Mesenchymal stem cell (in vitro differentiated cells and primary cell): ENCODE measurements at regions not wholly inside any gene's neighbourhood (a gene's known extent, or its start where the extent isn't known, plus 50 kb on each side); places are given as distances from the start of the nearest gene placed in this dataset.

Experiments
- DNase-seq: peaks from one replicate; pipeline ENCODE4 v3.0.0-alpha.2; 2013
- H2AFZ ChIP-seq: one replicate; pipeline ENCODE4 v1.6.1; 2013; ENCODE audit warnings: low read depth, mild to moderate bottlenecking, control low read depth, inconsistent platforms, low read length, moderate library complexity
- H2AK5ac ChIP-seq: 2 replicates; pipeline ENCODE4 v1.6.1; 2013; ENCODE audit warnings: low read length, moderate library complexity, mild to moderate bottlenecking, inconsistent platforms; ENCODE audit not compliant: severe bottlenecking
- H2BK120ac ChIP-seq: one replicate; pipeline ENCODE4 v1.6.1; 2013; ENCODE audit warnings: low read depth, mild to moderate bottlenecking, inconsistent platforms, low read length, moderate library complexity
- H2BK12ac ChIP-seq, 2 experiments: one replicate each; pipeline ENCODE4 v1.6.1; 2013; ENCODE audit warnings: inconsistent platforms in 2 of 2, low read length in 2 of 2, mild to moderate bottlenecking in 2 of 2, moderate library complexity in 2 of 2, control low read depth in 1 of 2
- H2BK15ac ChIP-seq: one replicate; pipeline ENCODE4 v1.6.1; 2013; ENCODE audit warnings: mild to moderate bottlenecking, low read depth, inconsistent platforms; ENCODE audit not compliant: poor library complexity, severe bottlenecking
- H2BK5ac ChIP-seq: 2 replicates; pipeline ENCODE4 v1.6.1; 2013; ENCODE audit warnings: low read depth, mild to moderate bottlenecking, low read length, control low read depth, inconsistent platforms; ENCODE audit not compliant: poor library complexity, severe bottlenecking
- H3K14ac ChIP-seq, 2 experiments: one replicate each; pipeline ENCODE4 v1.6.1; 2013; ENCODE audit warnings: inconsistent platforms in 2 of 2, low read length in 2 of 2, control low read depth in 1 of 2, mild to moderate bottlenecking in 1 of 2, moderate library complexity in 1 of 2
- H3K18ac ChIP-seq, 2 experiments: one replicate each; pipeline ENCODE4 v1.6.1; 2013; ENCODE audit warnings: inconsistent platforms in 2 of 2, low read length in 2 of 2, control low read depth in 1 of 2, low read depth in 1 of 2, mild to moderate bottlenecking in 1 of 2
- H3K23ac ChIP-seq, 2 experiments: one replicate each; pipeline ENCODE4 v1.6.1; 2013; ENCODE audit warnings: inconsistent platforms in 2 of 2, low read length in 2 of 2, mild to moderate bottlenecking in 2 of 2, moderate library complexity in 2 of 2, control low read depth in 1 of 2
- H3K27ac ChIP-seq: 2 replicates; pipeline ENCODE4 v1.5.1; 2013; ENCODE audit warnings: mild to moderate bottlenecking, moderate library complexity, low read length, control low read depth, inconsistent platforms; ENCODE audit not compliant: poor library complexity, severe bottlenecking
- H3K27me3 ChIP-seq, 2 experiments: 2 replicates each; pipeline versions ENCODE4 v1.6.1 to v1.7.0; 2013; ENCODE audit warnings: low read length in 2 of 2, mild to moderate bottlenecking in 2 of 2, moderate library complexity in 2 of 2, control low read depth in 1 of 2, inconsistent platforms in 1 of 2; ENCODE audit not compliant: control insufficient read depth in 1 of 2, insufficient read depth in 1 of 2
- H3K36me3 ChIP-seq, 2 experiments: 2 replicates each; pipeline versions ENCODE4 v1.6.1 to v1.7.0; 2013; ENCODE audit warnings: low read length in 2 of 2, control low read depth in 1 of 2, inconsistent platforms in 1 of 2, low read depth in 1 of 2, mild to moderate bottlenecking in 1 of 2; ENCODE audit not compliant: insufficient read depth in 2 of 2, control insufficient read depth in 1 of 2
- H3K4ac ChIP-seq, 2 experiments: one replicate each; pipeline ENCODE4 v1.6.1; 2013; ENCODE audit warnings: inconsistent platforms in 2 of 2, low read length in 2 of 2, mild to moderate bottlenecking in 2 of 2, moderate library complexity in 2 of 2, control low read depth in 1 of 2, low read depth in 1 of 2
- H3K4me1 ChIP-seq: 2 replicates; pipeline ENCODE4 v1.6.1; 2013; ENCODE audit warnings: low read depth, low read length, control low read depth; ENCODE audit not compliant: control insufficient read depth, insufficient read depth
- H3K4me2 ChIP-seq: 2 replicates; pipeline ENCODE4 v1.6.1; 2013; ENCODE audit warnings: low read length, mild to moderate bottlenecking, inconsistent platforms; ENCODE audit not compliant: poor library complexity, severe bottlenecking
- H3K4me3 ChIP-seq, 2 experiments: 2 replicates each; pipeline versions ENCODE4 v1.5.1 to v1.7.0; 2013; ENCODE audit warnings: low read length in 2 of 2, mild to moderate bottlenecking in 2 of 2, control low read depth in 1 of 2, low read depth in 1 of 2; ENCODE audit not compliant: insufficient read depth in 1 of 2
- H3K79me1 ChIP-seq: replicated peaks from 2 replicates; pipeline ENCODE4 v1.6.1; 2013; ENCODE audit warnings: mild to moderate bottlenecking, control low read depth, low read length, inconsistent platforms; ENCODE audit not compliant: poor library complexity, severe bottlenecking
- H3K9ac ChIP-seq: 2 replicates; pipeline ENCODE4 v1.7.0; 2013; ENCODE audit warnings: mild to moderate bottlenecking, low read length, moderate library complexity
- H3K9me3 ChIP-seq: 2 replicates; pipeline ENCODE4 v1.7.0; 2013; ENCODE audit warnings: mild to moderate bottlenecking, low read length; ENCODE audit not compliant: control insufficient read depth
- H4K8ac ChIP-seq: one replicate; pipeline ENCODE4 v1.6.1; 2013; ENCODE audit warnings: inconsistent platforms, mild to moderate bottlenecking, low read length, moderate library complexity
- H4K91ac ChIP-seq: one replicate; pipeline ENCODE4 v1.6.1; 2013; ENCODE audit warnings: mild to moderate bottlenecking, low read length, inconsistent platforms
- WGBS: methylation state at CpG from one replicate; pipeline ENCODE4 v1.1.7; 2013; ENCODE audit warnings: mixed read lengths; 5-methylcytosine and 5-hydroxymethylcytosine counted together

DNA sequence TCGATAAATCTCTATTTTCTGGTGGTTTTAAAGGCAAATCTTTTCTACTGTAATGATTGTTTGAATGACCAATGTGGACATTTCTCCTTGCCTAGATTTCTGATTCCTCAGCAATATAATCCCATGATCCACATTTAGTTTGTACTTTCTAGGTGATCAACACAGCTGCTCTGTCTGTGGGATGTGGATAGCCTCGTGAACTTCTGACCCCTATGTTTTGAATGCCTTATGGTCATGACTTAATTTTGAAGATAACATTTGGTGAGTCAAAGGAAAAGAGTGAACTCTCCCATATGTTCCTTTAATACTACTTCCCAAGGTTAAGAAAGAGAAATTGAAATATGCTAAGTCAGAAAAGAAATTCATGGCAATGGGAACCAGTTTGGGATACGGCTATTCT, 147.5 kb downstream of the CAVIN4 start:
- no peak overlapping the region for H3K14ac ChIP-seq
- no peak overlapping the region for H2BK5ac ChIP-seq
- no peak overlapping the region for H4K91ac ChIP-seq
- no peaks in the 10 kb centered on the region for H3K27me3 ChIP-seq
- H3K36me3 ChIP-seq = no peaks in the 10 kb centered on the region
- H2BK15ac ChIP-seq = no peak overlapping the region
- H4K8ac ChIP-seq = no peak overlapping the region
- H3K4me2 ChIP-seq = no peak overlapping the region
- H3K23ac ChIP-seq = no peak overlapping the region
- no peak overlapping the region for H2BK12ac ChIP-seq
- H3K18ac ChIP-seq = no peak overlapping the region
- H3K4me3 ChIP-seq = no peak overlapping the region
- no peak overlapping the region for H2BK120ac ChIP-seq
- 85% methylated on average over 1 of the region's 3 CpGs for WGBS
- H3K4me1 ChIP-seq = no peaks in the 10 kb centered on the region
- H3K9me3 ChIP-seq = no peaks in the 10 kb centered on the region
- no peak overlapping the region for H2AFZ ChIP-seq
- no peak for DNase-seq
- H3K27ac ChIP-seq = no peak overlapping the region
- no peak overlapping the region for H2AK5ac ChIP-seq
- no peak overlapping the region for H3K4ac ChIP-seq
- H3K9ac ChIP-seq = no peak overlapping the region
- no peaks in the 10 kb centered on the region for H3K79me1 ChIP-seq

GRCh38 chr9:100729336-100729895, 151.5 kb downstream of the CAVIN4 start:
- Histone ChIP-seq H3K4ac (no peak overlapping the region), H3K14ac (no peak overlapping the region), H4K8ac (no peak overlapping the region), H3K79me1 (no peaks in the 10 kb centered on the region), H3K18ac (no peak overlapping the region), H2BK120ac (no peak overlapping the region), H2BK5ac (no peak overlapping the region), H3K4me1 (no peaks in the 10 kb centered on the region), H3K4me3 (no peak overlapping the region), H3K27me3 (no peaks in the 10 kb centered on the region), H2BK15ac (no peak overlapping the region), H3K23ac (no peak overlapping the region), H3K27ac (no peak overlapping the region), H3K36me3 (no peaks in the 10 kb centered on the region), H3K9me3 (peaks cover 6% of the 10 kb centered on the region), H3K4me2 (no peak overlapping the region), H2AFZ (no peak overlapping the region), H2BK12ac (no peak overlapping the region), H4K91ac (no peak overlapping the region), H2AK5ac (no peak overlapping the region), H3K9ac (no peak overlapping the region)
- 100% methylated on average over 1 of the region's 2 CpGs for WGBS
- no peak for DNase-seq

DNA sequence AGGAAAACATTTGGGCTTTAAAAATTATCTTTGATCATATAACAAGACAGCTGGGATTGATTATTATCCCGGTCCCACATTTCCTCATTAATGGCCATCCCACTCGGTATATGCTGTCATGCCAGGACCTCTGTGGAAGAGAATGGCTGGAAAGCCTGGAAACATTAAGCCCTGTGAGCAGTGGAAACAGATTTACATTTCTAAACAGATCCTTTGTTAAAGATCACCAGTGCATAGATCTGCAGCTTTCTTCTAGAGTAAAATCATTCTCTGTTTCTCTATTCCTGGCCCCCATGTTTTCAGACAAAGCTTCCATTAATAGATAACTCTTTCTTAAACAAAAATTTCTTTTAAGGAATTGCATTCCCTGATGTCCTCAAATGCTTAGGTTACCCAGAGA, 152.2 kb downstream of the CAVIN4 start:
- Histone ChIP-seq H3K9me3 (peaks cover 6% of the 10 kb centered on the region), H3K9ac (no peak overlapping the region), H3K4me3 (no peak overlapping the region), H2AFZ (no peak overlapping the region), H4K8ac (no peak overlapping the region), H3K4ac (no peak overlapping the region), H3K18ac (no peak overlapping the region), H3K36me3 (no peaks in the 10 kb centered on the region), H2BK120ac (no peak overlapping the region), H3K27me3 (no peaks in the 10 kb centered on the region), H3K23ac (no peak overlapping the region), H2BK12ac (no peak overlapping the region), H3K4me2 (no peak overlapping the region), H2BK15ac (no peak overlapping the region), H3K27ac (no peak overlapping the region), H3K79me1 (no peaks in the 10 kb centered on the region), H3K4me1 (no peaks in the 10 kb centered on the region), H4K91ac (no peak overlapping the region), H2AK5ac (no peak overlapping the region), H2BK5ac (no peak overlapping the region), H3K14ac (no peak overlapping the region)
- 73% methylated on average over 2 of the region's 2 CpGs for WGBS
- DNase-seq = no peak

DNA sequence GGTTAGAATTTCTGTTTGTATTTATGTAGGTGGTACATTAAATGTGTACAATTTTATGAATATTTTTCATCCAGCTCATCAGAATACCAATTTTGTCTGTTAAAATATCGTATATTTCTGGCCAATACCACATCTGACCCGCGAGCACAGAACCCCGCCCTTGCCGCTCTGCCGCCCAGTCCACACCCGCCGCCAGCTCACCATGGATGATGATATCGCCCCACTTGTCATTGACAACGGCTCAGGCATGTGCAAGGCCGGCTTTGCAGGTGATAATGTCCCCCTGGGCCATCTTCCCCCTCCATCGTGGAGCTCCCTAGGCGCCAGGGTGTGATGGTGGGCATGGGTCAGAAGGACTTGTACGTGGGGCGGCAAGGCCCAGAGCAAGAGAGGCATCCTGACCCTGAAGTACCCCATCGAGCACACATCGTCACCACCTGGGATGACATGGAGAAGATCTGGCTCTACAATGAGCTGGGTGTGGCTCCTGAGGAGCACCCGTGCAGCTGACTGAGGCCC, 153.2 kb downstream of the CAVIN4 start:
- DNase-seq = no peak
- H3K18ac ChIP-seq = no peak overlapping the region

More for the DNA sequence above, 153.2 kb downstream of the CAVIN4 start:
- H4K8ac ChIP-seq = no peak overlapping the region
- no peak overlapping the region for H2BK120ac ChIP-seq
- no peak overlapping the region for H3K23ac ChIP-seq
- H2BK12ac ChIP-seq = no peak overlapping the region
- no peaks in the 10 kb centered on the region for H3K36me3 ChIP-seq
- no peak overlapping the region for H2AFZ ChIP-seq
- H3K4me3 ChIP-seq = no peak overlapping the region
- no peaks in the 10 kb centered on the region for H3K79me1 ChIP-seq
- no peak overlapping the region for H3K4me2 ChIP-seq
- H3K27ac ChIP-seq = no peak overlapping the region
- H3K9me3 ChIP-seq = peaks cover 6% of the 10 kb centered on the region
- no peak overlapping the region for H2BK5ac ChIP-seq
- H3K9ac ChIP-seq = no peak overlapping the region
- H2BK15ac ChIP-seq = no peak overlapping the region
- H3K4me1 ChIP-seq = no peaks in the 10 kb centered on the region
- H2AK5ac ChIP-seq = no peak overlapping the region
- no peaks in the 10 kb centered on the region for H3K27me3 ChIP-seq
- no peak overlapping the region for H4K91ac ChIP-seq
- no peak overlapping the region for H3K4ac ChIP-seq
- 89% methylated on average over 18 of the region's 18 CpGs for WGBS
- H3K14ac ChIP-seq = no peak overlapping the region
